ENCODE measurements at regions not wholly inside any gene's neighbourhood (a gene's known extent, or its start where the extent isn't known, plus 50 kb on each side); places are given as distances from the start of the nearest gene placed in this dataset.

GRCh38 chr10:84798312-84798711 lies 469.9 kb downstream of the CCSER2 start:
- DNase-seq = no peak

- no peak for DNase-seq
Measured at GRCh38 chr10:84801156-84801555, 472.8 kb downstream of the CCSER2 start.

- DNase-seq = no peak
Measured at GRCh38 chr10:84801916-84802315, 473.5 kb downstream of the CCSER2 start.

GRCh38 chr10:84805149-84805548 lies 476.8 kb downstream of the CCSER2 start:
- no peak for DNase-seq

GRCh38 chr10:84811113-84811512 lies 482.7 kb downstream of the CCSER2 start:
- DNase-seq = no peak

GRCh38 chr10:84818961-84819360 lies 490.6 kb downstream of the CCSER2 start:
- no peak for DNase-seq

GRCh38 chr10:84820120-84820519 lies 491.7 kb downstream of the CCSER2 start:
- DNase-seq = no peak

- DNase-seq = no peak
Measured at GRCh38 chr10:84820596-84820995, 492.2 kb downstream of the CCSER2 start.

- DNase-seq = no peak
Measured at GRCh38 chr10:84822931-84823630, 494.7 kb downstream of the CCSER2 start.

- DNase-seq = no peak
Measured at GRCh38 chr10:84824525-84824924, 496.1 kb downstream of the CCSER2 start.

GRCh38 chr10:84825330-84825729 lies 496.9 kb downstream of the CCSER2 start:
- DNase-seq = no peak

- no peak for DNase-seq
Measured at GRCh38 chr10:84826704-84827103, 498.3 kb downstream of the CCSER2 start.

GRCh38 chr10:84829131-84829530 lies 500.7 kb downstream of the CCSER2 start:
- no peak for DNase-seq

GRCh38 chr10:84837041-84837812 lies 508.8 kb downstream of the CCSER2 start:
- DNase-seq = no peak

- DNase-seq = no peak
Measured at GRCh38 chr10:84837877-84838276, 509.5 kb downstream of the CCSER2 start.

- DNase-seq = no peak
Measured at GRCh38 chr10:84838851-84839250, 510.5 kb downstream of the CCSER2 start.

GRCh38 chr10:84842593-84842992 lies 514.2 kb downstream of the CCSER2 start:
- no peak for DNase-seq

GRCh38 chr10:84844461-84844860 lies 516.1 kb downstream of the CCSER2 start:
- DNase-seq = no peak

GRCh38 chr10:84845628-84846261 lies 517.4 kb downstream of the CCSER2 start:
- DNase-seq = no peak

- no peak for DNase-seq
Measured at GRCh38 chr10:84846658-84847316, 518.4 kb downstream of the CCSER2 start.

GRCh38 chr10:84848967-84849366 lies 520.6 kb downstream of the CCSER2 start:
- no peak for DNase-seq

- DNase-seq = no peak
Measured at GRCh38 chr10:84850826-84851225, 522.4 kb downstream of the CCSER2 start.

GRCh38 chr10:84854439-84854838 lies 526.0 kb downstream of the CCSER2 start:
- no peak for DNase-seq

Data from stimulated activated CD4-positive, alpha-beta T cell treated with anti-CD3 and anti-CD28 coated beads, Interleukin-4, amount 100 ng/mL, for 1 hour (primary cell).